LNCaP clone FGC (cell line): ENCODE measurements at regions not wholly inside any gene's neighbourhood (a gene's known extent, or its start where the extent isn't known, plus 50 kb on each side); places are given as distances from the start of the nearest gene placed in this dataset.

Source experiments
- DNase-seq: peaks from one replicate; pipeline ENCODE4 v3.0.0-alpha.2; 2011; ENCODE audit warnings: low read depth
- H3K4me3 ChIP-seq: 2 replicates; pipeline ENCODE4 v1.5.1; 2011; ENCODE audit warnings: mild to moderate bottlenecking, low read depth, low read length, control low read depth
- CTCF ChIP-seq: IDR thresholded peaks from 2 replicates; pipeline ENCODE4 v1.5.1; 2012; ENCODE audit warnings: mild to moderate bottlenecking; ENCODE audit not compliant: control insufficient read depth, insufficient read depth; ENCODE audit errors: extremely low read depth

- peak; percentile 25; the same call in 1 of the 2 replicates for TF ChIP-seq CTCF
- DNase-seq: no peak
Observed at GRCh38 chr13:81927347-81927746, 1586.4 kb upstream of the SPRY2 start.

GRCh38 chr13:81917810-81918209 is 1576.9 kb upstream of the SPRY2 start:
- no peak for DNase-seq
- H3K4me3 ChIP-seq: no peak overlapping the region
- no peak for TF ChIP-seq CTCF

More at GRCh38 chr13:81927347-81927746, 1586.4 kb upstream of the SPRY2 start:
- no peak overlapping the region for H3K4me3 ChIP-seq

- no peak for DNase-seq
- no peak for TF ChIP-seq CTCF
Observed at GRCh38 chr13:81916461-81916860, 1575.5 kb upstream of the SPRY2 start.

GRCh38 chr13:81907787-81908372 is 1567.0 kb upstream of the SPRY2 start:
- no peak for TF ChIP-seq CTCF
- no peak overlapping the region for H3K4me3 ChIP-seq
- DNase-seq: no peak

More at GRCh38 chr13:81916461-81916860, 1575.5 kb upstream of the SPRY2 start:
- no peak overlapping the region for H3K4me3 ChIP-seq

- no peak for TF ChIP-seq CTCF
- H3K4me3 ChIP-seq: no peak overlapping the region
- no peak for DNase-seq
Observed at GRCh38 chr13:81888855-81889254, 1547.9 kb upstream of the SPRY2 start.

- no peak for DNase-seq
- no peak overlapping the region for H3K4me3 ChIP-seq
Observed at GRCh38 chr13:81874681-81875661, 1534.0 kb upstream of the SPRY2 start.

More at GRCh38 chr13:81874681-81875661, 1534.0 kb upstream of the SPRY2 start:
- TF ChIP-seq CTCF: no peak
